SK-N-SH (cell line): ENCODE measurements at regions not wholly inside any gene's neighbourhood (a gene's known extent, or its start where the extent isn't known, plus 50 kb on each side); places are given as distances from the start of the nearest gene placed in this dataset.

Experiments
- CHD2 ChIP-seq: fragments of 150-350 bp; IDR thresholded peaks from 2 replicates; pipeline ENCODE4 v1.6.1; 2018; ENCODE audit warnings: low read length; ENCODE audit not compliant: partially characterized antibody
- CTCF ChIP-seq: fragments of 200-600 bp; sonication (generic); IDR thresholded peaks from 2 replicates; pipeline ENCODE4 v1.6.1; 2017; ENCODE audit warnings: antibody characterized with exemption, mild to moderate bottlenecking, moderate library complexity
- GATA2 ChIP-seq: sonication (generic); formaldehyde crosslinking; IDR thresholded peaks from 2 replicates; pipeline ENCODE4 v1.5.0; 2020; ENCODE audit warnings: mild to moderate bottlenecking, missing genetic modification reagents
- MXI1 ChIP-seq: IDR thresholded peaks from 2 replicates; pipeline ENCODE4 v1.6.1; 2012; ENCODE audit warnings: mild to moderate bottlenecking, low read depth, low read length, improper control_type of control experiment
- NRF1 ChIP-seq: IDR thresholded peaks from 2 replicates; pipeline ENCODE4 v1.6.1; 2012; ENCODE audit warnings: low read depth, mild to moderate bottlenecking, low read length
- RCOR1 ChIP-seq: fragments of 150-350 bp; IDR thresholded peaks from 2 replicates; pipeline ENCODE4 v1.6.1; 2017; ENCODE audit warnings: antibody characterized with exemption, low read length
- TEAD4 ChIP-seq: IDR thresholded peaks from 2 replicates; pipeline ENCODE4 v1.4.0; 2012; ENCODE audit warnings: mild to moderate bottlenecking, borderline replicate concordance; ENCODE audit not compliant: insufficient read depth
- TF ChIP-seq, protein P1 (sequence below): IDR thresholded peaks from 2 replicates; pipeline ENCODE4 v1.4.0; 2012; ENCODE audit warnings: low read depth, borderline replicate concordance

- TF ChIP-seq CTCF: no peak
- TF ChIP-seq GATA2 (CRISPR knock-in tag): no peak
- TF ChIP-seq TEAD4: no peak
- TF ChIP-seq NRF1: no peak
- no peak for TF ChIP-seq CHD2
- no peak for TF ChIP-seq RCOR1
- TF ChIP-seq, protein P1, sequence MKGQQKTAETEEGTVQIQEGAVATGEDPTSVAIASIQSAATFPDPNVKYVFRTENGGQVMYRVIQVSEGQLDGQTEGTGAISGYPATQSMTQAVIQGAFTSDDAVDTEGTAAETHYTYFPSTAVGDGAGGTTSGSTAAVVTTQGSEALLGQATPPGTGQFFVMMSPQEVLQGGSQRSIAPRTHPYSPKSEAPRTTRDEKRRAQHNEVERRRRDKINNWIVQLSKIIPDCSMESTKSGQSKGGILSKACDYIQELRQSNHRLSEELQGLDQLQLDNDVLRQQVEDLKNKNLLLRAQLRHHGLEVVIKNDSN: no peak
- no peak for TF ChIP-seq MXI1
Observed at GRCh38 chr20:40743141-40743775, 54.2 kb upstream of the MAFB start.
